ENCODE measurements at regions not wholly inside any gene's neighbourhood (a gene's known extent, or its start where the extent isn't known, plus 50 kb on each side); places are given as distances from the start of the nearest gene placed in this dataset.

DNA sequence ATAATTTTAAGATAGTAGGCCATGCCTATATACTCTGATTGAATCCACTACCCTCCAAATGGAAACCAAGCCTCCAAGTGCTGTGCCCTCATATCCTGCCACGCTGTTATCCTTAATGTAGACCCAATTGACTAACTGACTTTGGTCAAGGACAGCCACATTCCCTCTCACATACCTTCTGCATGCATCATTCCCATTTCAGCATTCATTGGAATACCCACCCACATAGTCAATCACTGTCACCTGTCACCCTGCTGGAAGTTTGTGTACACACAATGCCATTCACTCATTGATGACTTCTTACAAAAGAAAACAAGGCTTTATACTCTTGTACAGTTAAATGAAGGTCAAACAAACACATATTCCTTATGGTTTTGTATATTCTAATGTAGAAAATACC is 221.1 kb upstream of the PBX1 start:
- TF ChIP-seq, protein P1, sequence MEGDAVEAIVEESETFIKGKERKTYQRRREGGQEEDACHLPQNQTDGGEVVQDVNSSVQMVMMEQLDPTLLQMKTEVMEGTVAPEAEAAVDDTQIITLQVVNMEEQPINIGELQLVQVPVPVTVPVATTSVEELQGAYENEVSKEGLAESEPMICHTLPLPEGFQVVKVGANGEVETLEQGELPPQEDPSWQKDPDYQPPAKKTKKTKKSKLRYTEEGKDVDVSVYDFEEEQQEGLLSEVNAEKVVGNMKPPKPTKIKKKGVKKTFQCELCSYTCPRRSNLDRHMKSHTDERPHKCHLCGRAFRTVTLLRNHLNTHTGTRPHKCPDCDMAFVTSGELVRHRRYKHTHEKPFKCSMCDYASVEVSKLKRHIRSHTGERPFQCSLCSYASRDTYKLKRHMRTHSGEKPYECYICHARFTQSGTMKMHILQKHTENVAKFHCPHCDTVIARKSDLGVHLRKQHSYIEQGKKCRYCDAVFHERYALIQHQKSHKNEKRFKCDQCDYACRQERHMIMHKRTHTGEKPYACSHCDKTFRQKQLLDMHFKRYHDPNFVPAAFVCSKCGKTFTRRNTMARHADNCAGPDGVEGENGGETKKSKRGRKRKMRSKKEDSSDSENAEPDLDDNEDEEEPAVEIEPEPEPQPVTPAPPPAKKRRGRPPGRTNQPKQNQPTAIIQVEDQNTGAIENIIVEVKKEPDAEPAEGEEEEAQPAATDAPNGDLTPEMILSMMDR (IDR thresholded peaks at IDR 0.05; ENCODE audit: insufficient read depth, low read length) = no peak
- TF ChIP-seq GABPA (IDR thresholded peaks at IDR 0.05; ENCODE audit: low read depth) (no peak), POLR2AphosphoS5 (IDR thresholded peaks at IDR 0.05; ENCODE audit: low read depth) (no peak), SPI1 (IDR thresholded peaks at IDR 0.05; ENCODE audit: borderline replicate concordance, low read depth) (no peak)
- TF ChIP-seq, protein P2, sequence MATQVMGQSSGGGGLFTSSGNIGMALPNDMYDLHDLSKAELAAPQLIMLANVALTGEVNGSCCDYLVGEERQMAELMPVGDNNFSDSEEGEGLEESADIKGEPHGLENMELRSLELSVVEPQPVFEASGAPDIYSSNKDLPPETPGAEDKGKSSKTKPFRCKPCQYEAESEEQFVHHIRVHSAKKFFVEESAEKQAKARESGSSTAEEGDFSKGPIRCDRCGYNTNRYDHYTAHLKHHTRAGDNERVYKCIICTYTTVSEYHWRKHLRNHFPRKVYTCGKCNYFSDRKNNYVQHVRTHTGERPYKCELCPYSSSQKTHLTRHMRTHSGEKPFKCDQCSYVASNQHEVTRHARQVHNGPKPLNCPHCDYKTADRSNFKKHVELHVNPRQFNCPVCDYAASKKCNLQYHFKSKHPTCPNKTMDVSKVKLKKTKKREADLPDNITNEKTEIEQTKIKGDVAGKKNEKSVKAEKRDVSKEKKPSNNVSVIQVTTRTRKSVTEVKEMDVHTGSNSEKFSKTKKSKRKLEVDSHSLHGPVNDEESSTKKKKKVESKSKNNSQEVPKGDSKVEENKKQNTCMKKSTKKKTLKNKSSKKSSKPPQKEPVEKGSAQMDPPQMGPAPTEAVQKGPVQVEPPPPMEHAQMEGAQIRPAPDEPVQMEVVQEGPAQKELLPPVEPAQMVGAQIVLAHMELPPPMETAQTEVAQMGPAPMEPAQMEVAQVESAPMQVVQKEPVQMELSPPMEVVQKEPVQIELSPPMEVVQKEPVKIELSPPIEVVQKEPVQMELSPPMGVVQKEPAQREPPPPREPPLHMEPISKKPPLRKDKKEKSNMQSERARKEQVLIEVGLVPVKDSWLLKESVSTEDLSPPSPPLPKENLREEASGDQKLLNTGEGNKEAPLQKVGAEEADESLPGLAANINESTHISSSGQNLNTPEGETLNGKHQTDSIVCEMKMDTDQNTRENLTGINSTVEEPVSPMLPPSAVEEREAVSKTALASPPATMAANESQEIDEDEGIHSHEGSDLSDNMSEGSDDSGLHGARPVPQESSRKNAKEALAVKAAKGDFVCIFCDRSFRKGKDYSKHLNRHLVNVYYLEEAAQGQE (IDR thresholded peaks at IDR 0.05; ENCODE audit: insufficient replicate concordance, low read depth) = no peak
- DNase-seq (ENCODE audit: low read depth in 1 of 2, low spot score in 1 of 2) = no peak
- no peak overlapping the region for H3K4me3 ChIP-seq (replicated peaks; ENCODE audit: insufficient read depth, low read length)
- H3K27me3 ChIP-seq (ENCODE audit: insufficient read depth, poor library complexity, severe bottlenecking) = no peaks in the 10 kb centered on the region
- no peak overlapping the region for H3K27ac ChIP-seq (replicated peaks)

DNA sequence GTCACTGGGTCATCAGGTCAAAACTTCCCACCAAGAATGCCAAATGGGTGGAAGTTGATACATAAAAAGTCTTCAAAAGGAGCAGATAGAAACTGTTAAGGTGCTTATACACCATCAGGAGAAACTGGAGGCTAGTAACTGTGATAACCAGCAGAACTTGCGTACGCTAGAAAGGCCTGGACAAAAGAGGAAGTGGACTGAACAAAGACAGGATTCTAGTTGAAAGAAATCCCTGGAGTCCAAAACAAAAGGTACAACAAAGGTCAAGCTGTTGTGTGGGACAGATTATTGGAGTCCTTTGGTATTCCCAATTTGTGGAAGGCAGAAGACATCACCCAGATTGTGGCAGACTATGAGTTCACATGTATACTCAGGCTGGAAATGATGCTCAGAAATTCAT is 215.8 kb upstream of the PBX1 start:
- DNase-seq (ENCODE audit: low read depth in 1 of 2, low spot score in 1 of 2) = no peak
- no peak overlapping the region for H3K4me3 ChIP-seq (replicated peaks; ENCODE audit: insufficient read depth, low read length)
- H3K27me3 ChIP-seq (ENCODE audit: insufficient read depth, poor library complexity, severe bottlenecking) = no peaks in the 10 kb centered on the region
- TF ChIP-seq, protein P2 (IDR thresholded peaks at IDR 0.05; ENCODE audit: insufficient replicate concordance, low read depth) = no peak
- peak; percentile 71 for TF ChIP-seq SPI1 (IDR thresholded peaks at IDR 0.05; ENCODE audit: borderline replicate concordance, low read depth)
- TF ChIP-seq POLR2AphosphoS5 (IDR thresholded peaks at IDR 0.05; ENCODE audit: low read depth) = no peak
- TF ChIP-seq, protein P1 (IDR thresholded peaks at IDR 0.05; ENCODE audit: insufficient read depth, low read length) = no peak
- no peak for TF ChIP-seq GABPA (IDR thresholded peaks at IDR 0.05; ENCODE audit: low read depth)
- H3K27ac ChIP-seq (replicated peaks) = no peak overlapping the region

GRCh38 chr1:164347980-164348379 is 211.0 kb upstream of the PBX1 start:
- H3K4me3 ChIP-seq (replicated peaks; ENCODE audit: insufficient read depth, low read length) = no peak overlapping the region
- no peak for TF ChIP-seq SPI1 (IDR thresholded peaks at IDR 0.05; ENCODE audit: borderline replicate concordance, low read depth)
- TF ChIP-seq, protein P1 (IDR thresholded peaks at IDR 0.05; ENCODE audit: insufficient read depth, low read length) = no peak
- TF ChIP-seq POLR2AphosphoS5 (IDR thresholded peaks at IDR 0.05; ENCODE audit: low read depth) = no peak
- TF ChIP-seq, protein P2 (IDR thresholded peaks at IDR 0.05; ENCODE audit: insufficient replicate concordance, low read depth) = no peak
- TF ChIP-seq GABPA (IDR thresholded peaks at IDR 0.05; ENCODE audit: low read depth) = no peak
- no peak overlapping the region for H3K27ac ChIP-seq (replicated peaks)
- DNase-seq (ENCODE audit: low read depth in 1 of 2, low spot score in 1 of 2) = no peak
- H3K27me3 ChIP-seq (ENCODE audit: insufficient read depth, poor library complexity, severe bottlenecking) = no peaks in the 10 kb centered on the region

All from HL-60 (cell line).